Osteocyte (in vitro differentiated cells): ENCODE measurements at regions not wholly inside any gene's neighbourhood (a gene's known extent, or its start where the extent isn't known, plus 50 kb on each side); places are given as distances from the start of the nearest gene placed in this dataset.

Experiments used
- DNase-seq: peaks from one replicate; pipeline ENCODE4 v3.0.0; 2021; ENCODE audit warnings: mixed read lengths; ENCODE audit not compliant: unreplicated experiment; ENCODE audit errors: extremely low spot score
- H3K27ac Mint-ChIP-seq: one replicate; pipeline ENCODE4 v1.8.0; 2021; ENCODE audit warnings: mild to moderate bottlenecking, mixed read lengths; ENCODE audit not compliant: unreplicated experiment
- H3K27me3 Mint-ChIP-seq: one replicate; pipeline ENCODE4 v1.8.0; 2021; ENCODE audit warnings: mixed read lengths; ENCODE audit not compliant: unreplicated experiment
- H3K36me3 Mint-ChIP-seq: one replicate; pipeline ENCODE4 v1.8.0; 2021; ENCODE audit warnings: mixed read lengths; ENCODE audit not compliant: unreplicated experiment
- H3K4me1 Mint-ChIP-seq: one replicate; pipeline ENCODE4 v1.8.0; 2021; ENCODE audit warnings: mixed read lengths; ENCODE audit not compliant: unreplicated experiment
- H3K4me3 Mint-ChIP-seq: one replicate; pipeline ENCODE4 v1.8.0; 2021; ENCODE audit warnings: mild to moderate bottlenecking, moderate library complexity, mixed read lengths; ENCODE audit not compliant: unreplicated experiment
- H3K9me3 Mint-ChIP-seq: one replicate; pipeline ENCODE4 v1.8.0; 2021; ENCODE audit warnings: mixed read lengths; ENCODE audit not compliant: unreplicated experiment
- CTCF ChIP-seq: fragments of 200-600 bp; sonication (generic); IDR thresholded peaks from 2 replicates; pipeline ENCODE4 v1.5.0; 2021; ENCODE audit warnings: antibody characterized with exemption, mild to moderate bottlenecking, moderate library complexity

DNA sequence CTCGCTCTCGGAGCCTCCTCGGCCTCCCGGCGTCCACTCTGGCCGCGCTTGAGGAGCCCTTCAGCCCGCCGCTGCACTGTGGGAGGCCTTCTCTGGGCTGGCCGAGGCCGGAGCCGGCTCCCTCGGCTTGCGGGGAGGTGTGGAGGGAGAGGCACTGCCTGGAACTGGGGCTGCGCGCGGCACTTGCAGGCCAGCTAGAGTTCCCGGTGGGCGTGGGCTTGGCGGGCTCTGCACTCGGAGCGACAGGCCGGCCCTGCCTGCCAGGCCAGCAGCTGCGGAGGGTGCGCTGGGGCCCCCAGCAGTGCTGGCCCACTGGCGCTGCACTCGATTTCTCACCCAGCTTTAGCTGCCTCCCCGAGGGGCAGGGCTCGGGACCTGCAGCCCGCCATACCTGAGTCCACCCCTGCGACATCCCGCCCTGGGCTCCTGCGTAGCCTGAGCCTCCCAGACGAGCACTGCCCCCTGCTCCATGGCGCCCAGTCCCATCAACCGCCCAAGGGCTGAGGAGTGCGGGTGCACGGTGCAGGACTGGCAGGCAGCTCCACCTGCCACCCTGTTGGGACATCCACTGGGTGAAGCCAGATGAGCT is 765.0 kb downstream of the IGSF11 start:
- H3K9me3 Mint-ChIP-seq, result peaks cover 4% of the 10 kb centered on the region
- H3K4me1 Mint-ChIP-seq, result no peaks in the 10 kb centered on the region
- no peak overlapping the region for H3K4me3 Mint-ChIP-seq
- TF ChIP-seq CTCF, result no peak
- no peak for DNase-seq
- peaks cover 5% of the 10 kb centered on the region for H3K27me3 Mint-ChIP-seq
- no peaks in the 10 kb centered on the region for H3K36me3 Mint-ChIP-seq
- H3K27ac Mint-ChIP-seq, result no peak overlapping the region

DNA sequence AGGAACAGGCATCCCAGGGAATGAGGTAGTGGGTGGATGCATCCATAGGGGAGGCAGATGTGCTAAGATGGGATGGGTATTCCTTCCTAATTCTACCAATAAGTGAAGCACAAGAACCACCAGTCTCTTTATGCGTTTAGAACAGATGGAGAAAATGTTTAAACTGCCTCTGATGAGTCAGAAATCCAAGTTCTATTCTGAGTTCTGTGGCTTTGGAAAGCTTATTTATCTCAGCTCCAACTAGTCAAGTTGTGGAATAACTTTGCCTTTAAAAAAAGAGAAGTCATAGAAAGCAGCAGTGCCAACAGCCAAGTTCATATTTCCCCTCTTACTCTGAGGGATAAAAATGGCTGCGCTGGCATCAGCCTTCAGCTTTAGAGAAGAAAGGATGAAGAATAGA is 761.7 kb downstream of the IGSF11 start:
- DNase-seq, result no peak
- Mint-ChIP-seq H3K27me3 (no peaks in the 10 kb centered on the region), H3K4me3 (no peak overlapping the region), H3K27ac (no peak overlapping the region), H3K9me3 (peaks cover 3% of the 10 kb centered on the region), H3K36me3 (no peaks in the 10 kb centered on the region), H3K4me1 (no peaks in the 10 kb centered on the region)
- TF ChIP-seq CTCF, result no peak

GRCh38 chr3:118277814-118278213 is 756.8 kb downstream of the IGSF11 start:
- H3K27me3 Mint-ChIP-seq, result no peaks in the 10 kb centered on the region
- no peaks in the 10 kb centered on the region for H3K4me1 Mint-ChIP-seq
- no peak for DNase-seq
- H3K4me3 Mint-ChIP-seq, result no peak overlapping the region
- TF ChIP-seq CTCF, result no peak
- H3K9me3 Mint-ChIP-seq, result no peaks in the 10 kb centered on the region
- no peaks in the 10 kb centered on the region for H3K36me3 Mint-ChIP-seq
- no peak overlapping the region for H3K27ac Mint-ChIP-seq

- Mint-ChIP-seq H3K4me3 (no peak overlapping the region), H3K9me3 (no peaks in the 10 kb centered on the region), H3K36me3 (no peaks in the 10 kb centered on the region), H3K27me3 (peaks cover 3% of the 10 kb centered on the region), H3K4me1 (no peaks in the 10 kb centered on the region), H3K27ac (no peak overlapping the region)
- DNase-seq, result no peak
- TF ChIP-seq CTCF, result no peak
Measured at GRCh38 chr3:118292841-118293240, 741.8 kb downstream of the IGSF11 start.

DNA sequence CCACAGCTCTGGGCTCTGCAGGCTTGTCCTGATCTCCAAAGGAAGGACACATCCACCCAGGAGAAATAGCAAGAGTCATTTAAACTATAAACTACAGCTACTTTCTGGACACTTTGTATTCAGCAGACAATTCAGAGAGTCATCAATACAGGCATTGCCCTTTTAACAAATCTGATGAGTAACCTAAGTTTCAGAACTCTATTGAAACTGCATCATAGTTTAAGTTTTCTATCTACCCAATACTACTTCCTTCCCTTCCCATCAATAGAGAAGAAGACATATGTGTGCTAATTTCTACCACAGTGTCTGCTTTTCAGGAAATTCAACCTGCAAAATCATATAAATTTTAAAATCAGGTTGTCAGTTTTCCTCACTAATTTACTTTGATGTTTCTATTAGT is 736.5 kb downstream of the IGSF11 start:
- Mint-ChIP-seq H3K4me1 (no peaks in the 10 kb centered on the region), H3K4me3 (no peak overlapping the region), H3K27me3 (peaks cover 3% of the 10 kb centered on the region), H3K9me3 (no peaks in the 10 kb centered on the region), H3K36me3 (no peaks in the 10 kb centered on the region), H3K27ac (no peak overlapping the region)
- no peak for TF ChIP-seq CTCF
- DNase-seq, result no peak
